HT1080 (cell line): ENCODE measurements at regions not wholly inside any gene's neighbourhood (a gene's known extent, or its start where the extent isn't known, plus 50 kb on each side); places are given as distances from the start of the nearest gene placed in this dataset.

Experiments used
- DNase-seq: peaks from one replicate; pipeline ENCODE4 v3.0.0-alpha.2; 2015; ENCODE audit warnings: low read depth

GRCh38 chr15:85941186-85941855 lies 138.3 kb upstream of the AGBL1 start:
- DNase-seq = peak; percentile 41

GRCh38 chr15:85942632-85943031 lies 137.0 kb upstream of the AGBL1 start:
- no peak for DNase-seq

- no peak for DNase-seq
These were observed 136.5 kb upstream of the AGBL1 start for GRCh38 chr15:85943151-85943550.

- DNase-seq = no peak
These were observed 135.9 kb upstream of the AGBL1 start for GRCh38 chr15:85943791-85944190.

GRCh38 chr15:85947021-85947420 lies 132.7 kb upstream of the AGBL1 start:
- no peak for DNase-seq

GRCh38 chr15:85947936-85948335 lies 131.7 kb upstream of the AGBL1 start:
- no peak for DNase-seq

- DNase-seq = no peak
These were observed 129.6 kb upstream of the AGBL1 start for GRCh38 chr15:85950101-85950500.

- no peak for DNase-seq
These were observed 125.1 kb upstream of the AGBL1 start for GRCh38 chr15:85954586-85954985.

- DNase-seq = peak; percentile 13
These were observed 123.9 kb upstream of the AGBL1 start for GRCh38 chr15:85955501-85956391.

- peak; percentile 29 for DNase-seq
These were observed 123.0 kb upstream of the AGBL1 start for GRCh38 chr15:85956532-85957275.

GRCh38 chr15:85959611-85960010 lies 120.1 kb upstream of the AGBL1 start:
- DNase-seq = no peak

- no peak for DNase-seq
These were observed 119.3 kb upstream of the AGBL1 start for GRCh38 chr15:85960381-85960780.

GRCh38 chr15:85961821-85962220 lies 117.8 kb upstream of the AGBL1 start:
- DNase-seq = no peak

GRCh38 chr15:85963262-85963760 lies 116.4 kb upstream of the AGBL1 start:
- DNase-seq = peak; percentile 30

GRCh38 chr15:85964471-85964870 lies 115.2 kb upstream of the AGBL1 start:
- peak; percentile 31 for DNase-seq

GRCh38 chr15:85967553-85967952 lies 112.1 kb upstream of the AGBL1 start:
- DNase-seq = no peak

GRCh38 chr15:85972805-85973540 lies 106.7 kb upstream of the AGBL1 start:
- DNase-seq = peak; percentile 10

GRCh38 chr15:85973584-85974347 lies 105.9 kb upstream of the AGBL1 start:
- no peak for DNase-seq

- DNase-seq = peak; percentile 72
These were observed 105.3 kb upstream of the AGBL1 start for GRCh38 chr15:85974348-85974705.

GRCh38 chr15:85974742-85975141 lies 104.9 kb upstream of the AGBL1 start:
- DNase-seq = no peak
